HG02943 (cell line): ENCODE measurements at regions not wholly inside any gene's neighbourhood (a gene's known extent, or its start where the extent isn't known, plus 50 kb on each side); places are given as distances from the start of the nearest gene placed in this dataset.

Experiments
- ATAC-seq: cut with Tn5 transposase; IDR thresholded peaks from one replicate; pipeline ENCODE4 v1.9.1; 2021; ENCODE audit warnings: mild to moderate bottlenecking, low read depth, moderate library complexity; ENCODE audit not compliant: unreplicated experiment

GRCh38 chr2:6776125-6776524, 89.6 kb downstream of the CMPK2 start:
- no peak for ATAC-seq

GRCh38 chr2:6777626-6778025, 88.1 kb downstream of the CMPK2 start:
- ATAC-seq = no peak

- ATAC-seq = peak; percentile 89
Observed at GRCh38 chr2:6780765-6781274, 84.9 kb downstream of the CMPK2 start.

GRCh38 chr2:6782517-6783237, 83.0 kb downstream of the CMPK2 start:
- ATAC-seq = no peak

- ATAC-seq = no peak
Observed at GRCh38 chr2:6783238-6783614, 82.5 kb downstream of the CMPK2 start.

- ATAC-seq = no peak
Observed at GRCh38 chr2:6784291-6784690, 81.4 kb downstream of the CMPK2 start.

- ATAC-seq = no peak
Observed at GRCh38 chr2:6785493-6785892, 80.2 kb downstream of the CMPK2 start.

GRCh38 chr2:6787376-6787775, 78.3 kb downstream of the CMPK2 start:
- no peak for ATAC-seq

- ATAC-seq = no peak
Observed at GRCh38 chr2:6788614-6789013, 77.1 kb downstream of the CMPK2 start.

- ATAC-seq = no peak
Observed at GRCh38 chr2:6789559-6790138, 76.1 kb downstream of the CMPK2 start.

GRCh38 chr2:6791682-6792081, 74.0 kb downstream of the CMPK2 start:
- ATAC-seq = no peak

GRCh38 chr2:6792883-6793282, 72.8 kb downstream of the CMPK2 start:
- no peak for ATAC-seq

- no peak for ATAC-seq
Observed at GRCh38 chr2:6793371-6793770, 72.3 kb downstream of the CMPK2 start.

GRCh38 chr2:6793913-6794312, 71.8 kb downstream of the CMPK2 start:
- no peak for ATAC-seq

- no peak for ATAC-seq
Observed at GRCh38 chr2:6794448-6794847, 71.3 kb downstream of the CMPK2 start.
